ENCODE measurements at regions not wholly inside any gene's neighbourhood (a gene's known extent, or its start where the extent isn't known, plus 50 kb on each side); places are given as distances from the start of the nearest gene placed in this dataset.

DNA sequence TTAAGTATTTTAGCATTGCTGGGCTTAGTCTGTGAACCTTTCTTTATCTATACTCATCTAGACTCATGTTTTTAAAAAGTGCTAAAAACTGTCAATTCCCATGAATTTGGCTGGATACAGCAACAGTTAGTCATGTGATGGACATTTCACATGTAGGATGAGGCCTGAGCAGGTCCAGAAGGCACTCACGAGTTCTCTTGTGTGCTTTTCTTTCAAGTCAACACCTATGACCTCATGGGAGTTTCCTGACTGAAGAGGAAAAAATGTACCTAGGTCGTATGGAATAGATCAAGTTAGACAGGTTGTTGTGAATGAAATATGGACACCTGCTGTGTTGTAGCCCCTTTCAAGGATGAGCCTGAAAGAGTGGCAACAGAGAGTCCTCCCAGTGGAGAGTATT is 394.2 kb downstream of the DUSP10 start:
- CTCF ChIA-PET = no interaction called here
- dilution Hi-C loops (cut with MboI; ENCODE audit: extremely low pct_ligation_motif_present, low sequenced_read_pairs) = no loop called here

More for the DNA sequence above, 394.2 kb downstream of the DUSP10 start:
- Histone ChIP-seq H3K9ac (replicated peaks; ENCODE audit: extremely low read depth, insufficient read depth, low read length) (no peak overlapping the region), H3K27me3 (ENCODE audit: control insufficient read depth in 2 of 2, insufficient read depth in 2 of 2, low read length in 2 of 2) (no peaks in the 10 kb centered on the region), H3K36me3 (ENCODE audit: control insufficient read depth in 2 of 2, extremely low read depth in 1 of 2, insufficient read depth in 2 of 2, low read length in 2 of 2) (no peaks in the 10 kb centered on the region), H3K9me3 (replicated peaks; ENCODE audit: control insufficient read depth, insufficient read depth, low read length) (no peaks in the 10 kb centered on the region), H3K27ac (ENCODE audit: insufficient read depth, low read depth, low read length) (no peak overlapping the region), H4K20me1 (replicated peaks; ENCODE audit: control insufficient read depth, extremely low read depth, insufficient read depth, low read length) (no peaks in the 10 kb centered on the region), H3K79me2 (ENCODE audit: control insufficient read depth, insufficient read depth, low read length) (no peaks in the 10 kb centered on the region), H3K4me1 (ENCODE audit: control insufficient read depth, extremely low read depth, insufficient read depth, low read length) (no peaks in the 10 kb centered on the region), H3K4me3 (replicated peaks in 1 of 3; ENCODE audit: insufficient read depth in 1 of 3, low read depth in 1 of 3, low read length in 3 of 3) (no peak overlapping the region), H3K9me1 (replicated peaks; ENCODE audit: control insufficient read depth, extremely low read depth, insufficient read depth, low read length) (no peaks in the 10 kb centered on the region), H2AFZ (ENCODE audit: low read depth, low read length) (no peak overlapping the region), H3K4me2 (ENCODE audit: insufficient read depth, low read length) (no peak overlapping the region)
- BruUV-seq (replicated peaks) = no TSS peak
- intact Hi-C loops (cut with micrococcal nuclease) = no loop called here
- POLR2A ChIA-PET = no interaction called here
- no peak for FAIRE-seq
- no peak for DNase-seq (ENCODE audit: low read depth, low spot score)
- TF ChIP-seq MYC (IDR thresholded peaks at IDR 0.05; ENCODE audit: low read depth, low read length) (no peak), JUN (IDR thresholded peaks at IDR 0.05; ENCODE audit: borderline replicate concordance, insufficient read depth, insufficient read length, low read depth) (no peak), GATA2 (IDR thresholded peaks at IDR 0.05; ENCODE audit: insufficient read depth, insufficient read length, low read depth, low read length) (no peak), FOS (IDR thresholded peaks at IDR 0.05; ENCODE audit: borderline replicate concordance, insufficient read depth, low read length) (no peak), EZH2 (IDR thresholded peaks at IDR 0.05; ENCODE audit: borderline replicate concordance, low read depth, low read length, severe bottlenecking) (no peak), POLR2AphosphoS5 (IDR thresholded peaks at IDR 0.05; ENCODE audit: insufficient read depth, low read depth, low read length) (no peak), POLR2A (IDR thresholded peaks at IDR 0.05; ENCODE audit: low read depth, low read length) (no peak)
- TF ChIP-seq, protein P1, sequence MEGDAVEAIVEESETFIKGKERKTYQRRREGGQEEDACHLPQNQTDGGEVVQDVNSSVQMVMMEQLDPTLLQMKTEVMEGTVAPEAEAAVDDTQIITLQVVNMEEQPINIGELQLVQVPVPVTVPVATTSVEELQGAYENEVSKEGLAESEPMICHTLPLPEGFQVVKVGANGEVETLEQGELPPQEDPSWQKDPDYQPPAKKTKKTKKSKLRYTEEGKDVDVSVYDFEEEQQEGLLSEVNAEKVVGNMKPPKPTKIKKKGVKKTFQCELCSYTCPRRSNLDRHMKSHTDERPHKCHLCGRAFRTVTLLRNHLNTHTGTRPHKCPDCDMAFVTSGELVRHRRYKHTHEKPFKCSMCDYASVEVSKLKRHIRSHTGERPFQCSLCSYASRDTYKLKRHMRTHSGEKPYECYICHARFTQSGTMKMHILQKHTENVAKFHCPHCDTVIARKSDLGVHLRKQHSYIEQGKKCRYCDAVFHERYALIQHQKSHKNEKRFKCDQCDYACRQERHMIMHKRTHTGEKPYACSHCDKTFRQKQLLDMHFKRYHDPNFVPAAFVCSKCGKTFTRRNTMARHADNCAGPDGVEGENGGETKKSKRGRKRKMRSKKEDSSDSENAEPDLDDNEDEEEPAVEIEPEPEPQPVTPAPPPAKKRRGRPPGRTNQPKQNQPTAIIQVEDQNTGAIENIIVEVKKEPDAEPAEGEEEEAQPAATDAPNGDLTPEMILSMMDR (IDR thresholded peaks at IDR 0.05; ENCODE audit: extremely low read depth in 1 of 2, insufficient read depth in 1 of 2, low read depth in 1 of 2, low read length in 2 of 2) = no peak
- TF ChIP-seq, protein P2, sequence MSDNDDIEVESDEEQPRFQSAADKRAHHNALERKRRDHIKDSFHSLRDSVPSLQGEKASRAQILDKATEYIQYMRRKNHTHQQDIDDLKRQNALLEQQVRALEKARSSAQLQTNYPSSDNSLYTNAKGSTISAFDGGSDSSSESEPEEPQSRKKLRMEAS (IDR thresholded peaks at IDR 0.05; ENCODE audit: insufficient read depth, insufficient read length) = no peak
